Testis (tissue), 2 donors: ENCODE measurements at regions not wholly inside any gene's neighbourhood (a gene's known extent, or its start where the extent isn't known, plus 50 kb on each side); places are given as distances from the start of the nearest gene placed in this dataset.

ENCODE experiments used
- POLR2A ChIP-seq: fragments of 450-650 bp; IDR thresholded peaks from one replicate; pipeline ENCODE4 v1.6.1; 2017; ENCODE audit warnings: antibody characterized with exemption, mild to moderate bottlenecking, moderate library complexity
- TF ChIP-seq, protein P1 (sequence below), 3 experiments: fragments of 450-650 bp in 2 of 3; fragments of 200-600 bp in 1 of 3; sonication (generic) in 1 of 3; IDR thresholded peaks; one replicate each; pipeline ENCODE4 v1.5.1; 2016 to 2019; ENCODE audit warnings: antibody characterized with exemption in 3 of 3, mild to moderate bottlenecking in 2 of 3, moderate library complexity in 1 of 3

DNA sequence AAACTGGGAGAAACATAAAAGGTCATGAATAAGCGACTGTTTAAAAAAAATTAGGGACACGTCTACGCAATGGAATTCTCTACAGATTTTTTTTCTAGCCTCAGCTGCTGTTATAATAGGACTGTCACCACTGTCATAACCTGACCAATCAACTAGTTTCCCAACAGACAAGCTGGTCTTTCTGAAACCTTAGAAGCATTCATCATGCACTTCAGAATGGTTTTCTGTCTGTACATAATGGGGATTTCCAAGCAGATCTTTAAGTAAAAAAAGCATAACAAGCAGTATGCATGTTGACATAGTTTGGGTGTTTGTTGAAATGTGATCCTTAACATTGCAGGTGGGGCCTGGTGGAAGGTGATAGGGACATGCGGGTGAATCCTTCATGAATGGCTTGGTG lies 58.3 kb upstream of the SEMA6A start:
- TF ChIP-seq, protein P1, sequence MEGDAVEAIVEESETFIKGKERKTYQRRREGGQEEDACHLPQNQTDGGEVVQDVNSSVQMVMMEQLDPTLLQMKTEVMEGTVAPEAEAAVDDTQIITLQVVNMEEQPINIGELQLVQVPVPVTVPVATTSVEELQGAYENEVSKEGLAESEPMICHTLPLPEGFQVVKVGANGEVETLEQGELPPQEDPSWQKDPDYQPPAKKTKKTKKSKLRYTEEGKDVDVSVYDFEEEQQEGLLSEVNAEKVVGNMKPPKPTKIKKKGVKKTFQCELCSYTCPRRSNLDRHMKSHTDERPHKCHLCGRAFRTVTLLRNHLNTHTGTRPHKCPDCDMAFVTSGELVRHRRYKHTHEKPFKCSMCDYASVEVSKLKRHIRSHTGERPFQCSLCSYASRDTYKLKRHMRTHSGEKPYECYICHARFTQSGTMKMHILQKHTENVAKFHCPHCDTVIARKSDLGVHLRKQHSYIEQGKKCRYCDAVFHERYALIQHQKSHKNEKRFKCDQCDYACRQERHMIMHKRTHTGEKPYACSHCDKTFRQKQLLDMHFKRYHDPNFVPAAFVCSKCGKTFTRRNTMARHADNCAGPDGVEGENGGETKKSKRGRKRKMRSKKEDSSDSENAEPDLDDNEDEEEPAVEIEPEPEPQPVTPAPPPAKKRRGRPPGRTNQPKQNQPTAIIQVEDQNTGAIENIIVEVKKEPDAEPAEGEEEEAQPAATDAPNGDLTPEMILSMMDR (IDR thresholded peaks at IDR 0.05) = no peak
- no peak for TF ChIP-seq POLR2A
